NT2/D1 (cell line): ENCODE measurements at regions not wholly inside any gene's neighbourhood (a gene's known extent, or its start where the extent isn't known, plus 50 kb on each side); places are given as distances from the start of the nearest gene placed in this dataset.

Experiments used
- SUZ12 ChIP-seq: IDR thresholded peaks from 2 replicates; pipeline ENCODE4 v1.6.1; 2011; ENCODE audit not compliant: insufficient read length, insufficient read depth; ENCODE audit errors: extremely low read depth
- YY1 ChIP-seq: IDR thresholded peaks from 2 replicates; pipeline ENCODE4 v1.6.1; 2011; ENCODE audit not compliant: insufficient read length, insufficient read depth
- ZNF274 ChIP-seq: IDR thresholded peaks from 2 replicates; pipeline ENCODE4 v1.6.1; 2011; ENCODE audit warnings: mild to moderate bottlenecking, low read depth, low read length

GRCh38 chrX:97740044-97740443, 856.3 kb downstream of the RPA4 start:
- TF ChIP-seq ZNF274 (no peak), SUZ12 (no peak), YY1 (no peak)
